ENCODE measurements at regions not wholly inside any gene's neighbourhood (a gene's known extent, or its start where the extent isn't known, plus 50 kb on each side); places are given as distances from the start of the nearest gene placed in this dataset.

DNA sequence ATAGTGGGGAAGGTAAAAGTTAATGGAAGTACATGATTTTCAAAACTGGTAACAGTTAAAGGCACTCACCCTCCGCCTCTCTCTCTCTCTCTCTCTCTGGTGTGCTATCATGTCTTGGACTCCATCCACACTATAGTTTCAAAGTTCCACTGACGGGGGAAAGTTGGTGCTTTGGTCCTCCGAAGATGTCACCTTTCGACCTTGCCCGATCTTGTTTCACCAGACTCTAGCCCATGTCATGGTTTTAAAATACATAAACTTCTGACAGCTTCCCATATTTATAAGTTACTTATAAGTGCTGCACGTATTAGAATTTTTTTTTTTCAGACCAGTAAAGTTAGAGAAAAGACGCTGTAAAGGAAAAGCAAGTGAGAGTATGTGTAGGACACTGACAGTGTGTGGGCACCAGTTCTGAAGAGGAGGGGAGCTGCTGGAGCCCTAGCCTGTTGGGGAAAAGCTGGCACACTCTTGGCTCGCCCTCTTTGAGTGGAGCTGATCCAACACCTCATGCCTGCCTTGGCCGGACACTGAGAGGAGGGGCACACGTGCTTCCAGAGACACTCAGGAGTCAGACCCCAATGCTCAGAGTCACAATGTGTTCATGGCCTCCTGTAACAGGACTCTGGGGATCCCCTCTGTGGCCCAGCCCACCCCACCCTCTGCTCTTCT lies 200.5 kb upstream of the TPM1 start:
- DNase-seq (ENCODE audit: low spot score), result no peak

- DNase-seq (ENCODE audit: low spot score), result no peak
These were observed 199.2 kb upstream of the TPM1 start for GRCh38 chr15:62843311-62843710.

- DNase-seq (ENCODE audit: low spot score), result no peak
These were observed 197.8 kb upstream of the TPM1 start for GRCh38 chr15:62844564-62845240.

DNA sequence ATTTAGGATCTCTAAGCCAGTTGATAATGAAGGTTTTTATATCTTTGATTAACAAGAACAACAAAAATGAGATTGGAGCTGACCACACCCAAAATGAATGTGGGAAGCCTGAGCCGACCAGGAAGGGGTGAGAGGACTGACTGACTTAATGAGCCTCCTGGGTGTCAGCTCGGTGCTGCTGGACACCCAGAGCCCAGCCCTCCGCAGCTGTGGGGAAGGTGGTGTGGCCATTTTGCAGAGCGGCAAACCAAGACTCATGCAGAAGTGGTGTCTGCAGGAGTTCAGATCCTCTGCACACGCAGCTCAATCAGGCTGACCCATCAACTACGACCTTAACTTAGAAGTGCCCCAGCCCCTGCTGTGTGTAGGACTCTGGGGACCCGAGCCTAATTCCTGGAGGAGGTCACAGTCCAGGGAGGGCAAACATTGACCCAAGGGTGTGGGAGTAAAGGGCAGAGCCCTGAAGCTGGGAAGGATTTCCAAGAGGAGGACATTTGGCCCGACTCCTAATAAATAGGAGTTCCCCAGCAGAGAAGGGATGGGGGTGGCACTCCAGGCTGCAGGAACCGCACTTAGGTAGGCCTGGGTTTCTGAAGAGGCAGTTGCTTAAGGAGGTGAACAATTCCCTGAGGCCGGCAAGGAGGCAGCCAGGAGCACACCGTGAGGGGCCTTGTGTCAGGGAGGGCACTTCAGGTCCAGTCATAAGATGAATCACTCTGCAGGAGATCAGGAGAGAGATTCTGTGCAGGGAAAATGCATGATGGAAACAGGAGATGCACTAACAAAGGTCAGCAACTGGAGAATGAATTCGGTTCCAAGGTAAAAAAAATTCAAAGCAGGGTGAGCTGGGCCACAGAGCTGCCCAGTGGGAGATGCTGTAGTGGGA lies 197.1 kb upstream of the TPM1 start:
- no peak for DNase-seq (ENCODE audit: low spot score)

DNA sequence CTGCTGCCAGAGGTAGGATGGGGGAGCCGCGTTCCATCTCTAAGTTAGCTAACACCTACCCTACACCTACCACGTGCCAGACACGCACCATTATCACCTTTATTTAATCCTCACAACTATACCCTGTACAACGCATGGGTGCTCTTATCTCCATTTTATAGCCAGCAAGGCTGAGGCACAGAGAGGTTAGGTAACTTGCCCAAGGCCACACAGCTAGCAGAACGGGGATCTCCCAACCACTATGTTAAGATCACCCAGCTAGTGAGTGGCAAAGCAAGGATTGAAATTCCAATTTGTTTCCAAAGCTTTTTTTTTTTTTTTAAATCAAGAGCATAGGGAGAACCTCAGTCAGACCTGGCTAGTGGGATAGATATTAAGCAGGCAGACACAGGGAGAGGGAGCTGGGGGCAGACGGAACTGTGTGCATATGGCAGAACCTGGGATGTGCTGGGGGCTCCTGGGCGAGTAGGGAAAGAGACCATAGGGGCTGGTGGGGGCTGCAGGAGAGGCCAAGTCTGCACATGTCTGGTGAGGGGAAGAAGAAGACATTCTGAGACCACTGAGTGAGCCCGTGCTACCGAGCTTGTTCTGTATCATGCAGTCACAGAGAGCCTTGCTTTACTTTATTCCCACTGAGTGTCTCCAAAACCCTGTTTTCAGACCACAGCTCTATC lies 196.3 kb upstream of the TPM1 start:
- no peak for DNase-seq (ENCODE audit: low spot score)

DNA sequence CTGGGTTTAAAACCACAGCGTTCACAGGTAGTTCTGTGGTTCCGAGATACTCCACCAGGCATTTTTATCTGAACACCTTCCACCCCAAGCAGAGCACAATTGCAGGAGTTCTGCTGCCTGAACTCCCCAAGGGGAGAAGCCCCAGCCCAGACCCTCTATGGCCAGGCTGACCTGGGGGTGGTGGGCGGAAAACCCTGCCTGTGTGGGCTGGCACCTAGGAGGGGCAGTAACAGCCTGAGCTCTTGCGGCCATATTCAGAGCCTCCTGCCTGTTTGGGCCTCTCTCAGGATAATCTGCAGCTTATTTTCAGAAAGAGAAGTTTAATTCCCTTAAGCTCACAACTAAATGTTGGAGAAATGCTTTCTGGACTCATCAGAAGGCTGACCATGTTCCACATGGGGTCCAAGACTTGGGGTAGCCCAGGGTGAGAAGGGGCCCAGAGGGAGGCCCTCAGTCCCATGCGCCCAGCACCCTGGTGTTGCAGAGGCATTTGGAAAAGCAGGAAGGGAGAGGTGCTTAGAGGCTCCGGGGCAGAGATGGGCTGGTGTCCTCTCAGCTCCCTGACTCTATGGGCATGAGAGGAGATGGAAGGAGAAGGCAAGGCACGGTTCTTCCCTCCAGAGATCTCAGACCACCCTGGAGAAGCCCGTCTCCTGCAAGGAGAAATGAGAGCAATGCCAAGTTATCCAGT lies 195.6 kb upstream of the TPM1 start:
- no peak for DNase-seq (ENCODE audit: low spot score)

- no peak for DNase-seq (ENCODE audit: low spot score)
These were observed 194.6 kb upstream of the TPM1 start for GRCh38 chr15:62847900-62848489.

DNA sequence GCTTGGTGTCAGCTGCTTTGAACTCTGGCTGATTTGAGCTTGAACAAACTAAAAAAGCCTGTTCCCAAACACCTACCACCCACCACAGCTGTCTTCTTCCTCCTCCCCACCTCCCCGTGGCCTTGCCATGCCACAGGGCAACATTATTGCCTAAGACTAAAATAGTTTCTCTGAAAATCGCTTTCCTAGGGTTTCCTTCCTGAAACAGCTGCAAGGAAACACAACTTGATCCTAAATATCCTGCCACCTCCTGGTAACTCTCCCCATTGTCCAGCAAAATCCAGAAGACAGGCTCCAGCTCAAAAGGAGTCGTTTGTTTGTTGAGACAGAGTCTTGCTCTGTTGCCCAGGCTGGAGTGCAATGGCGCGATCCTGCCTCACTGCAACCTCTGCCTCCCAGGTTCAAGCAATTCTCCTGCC lies 193.9 kb upstream of the TPM1 start:
- no peak for DNase-seq (ENCODE audit: low spot score)

- DNase-seq (ENCODE audit: low spot score), result no peak
These were observed 193.0 kb upstream of the TPM1 start for GRCh38 chr15:62849316-62850106.

DNA sequence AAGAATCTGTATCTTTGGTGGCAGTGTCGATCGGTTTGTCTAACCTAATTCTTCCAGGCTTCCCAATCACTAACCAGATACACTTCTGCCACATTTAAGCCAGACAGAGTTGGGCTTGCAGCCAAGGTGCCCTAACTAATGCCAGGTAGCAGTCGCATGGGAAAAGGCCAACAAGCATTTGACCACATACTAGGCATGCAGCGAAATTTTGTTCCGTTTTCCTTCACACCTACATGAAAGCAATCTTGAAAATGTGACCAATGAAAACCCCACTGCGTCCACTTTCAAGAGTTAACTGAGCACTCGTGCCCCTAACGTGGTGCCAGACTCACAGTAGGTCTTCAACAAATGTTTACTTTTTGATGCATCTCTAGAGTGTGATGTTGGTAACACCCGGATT lies 192.2 kb upstream of the TPM1 start:
- DNase-seq (ENCODE audit: low spot score), result no peak

DNA sequence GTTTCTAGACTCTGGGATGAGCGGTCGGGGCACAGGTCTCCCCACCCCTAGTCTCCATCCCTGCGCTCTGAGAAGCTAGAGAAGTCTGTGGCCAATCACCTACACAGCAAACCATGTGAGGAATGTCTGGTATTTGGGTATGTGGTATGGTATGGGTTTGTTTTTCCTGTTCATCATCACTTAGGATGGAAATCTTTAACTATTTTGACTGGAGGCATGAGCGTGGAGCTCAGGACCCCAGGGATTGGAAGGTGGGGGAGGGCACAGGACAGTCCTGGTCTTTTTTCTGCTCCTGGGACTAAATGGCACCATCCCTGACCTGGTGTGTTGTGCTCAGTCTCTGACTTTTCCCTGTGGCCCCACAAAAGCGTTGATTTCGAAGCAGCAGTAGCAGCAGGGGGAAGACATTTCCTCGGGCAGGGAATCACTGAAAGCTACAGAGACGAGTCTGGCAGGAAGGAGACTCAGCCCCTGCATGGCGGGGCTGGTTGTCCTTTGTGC lies 191.7 kb upstream of the TPM1 start:
- no peak for DNase-seq (ENCODE audit: low spot score)

DNA sequence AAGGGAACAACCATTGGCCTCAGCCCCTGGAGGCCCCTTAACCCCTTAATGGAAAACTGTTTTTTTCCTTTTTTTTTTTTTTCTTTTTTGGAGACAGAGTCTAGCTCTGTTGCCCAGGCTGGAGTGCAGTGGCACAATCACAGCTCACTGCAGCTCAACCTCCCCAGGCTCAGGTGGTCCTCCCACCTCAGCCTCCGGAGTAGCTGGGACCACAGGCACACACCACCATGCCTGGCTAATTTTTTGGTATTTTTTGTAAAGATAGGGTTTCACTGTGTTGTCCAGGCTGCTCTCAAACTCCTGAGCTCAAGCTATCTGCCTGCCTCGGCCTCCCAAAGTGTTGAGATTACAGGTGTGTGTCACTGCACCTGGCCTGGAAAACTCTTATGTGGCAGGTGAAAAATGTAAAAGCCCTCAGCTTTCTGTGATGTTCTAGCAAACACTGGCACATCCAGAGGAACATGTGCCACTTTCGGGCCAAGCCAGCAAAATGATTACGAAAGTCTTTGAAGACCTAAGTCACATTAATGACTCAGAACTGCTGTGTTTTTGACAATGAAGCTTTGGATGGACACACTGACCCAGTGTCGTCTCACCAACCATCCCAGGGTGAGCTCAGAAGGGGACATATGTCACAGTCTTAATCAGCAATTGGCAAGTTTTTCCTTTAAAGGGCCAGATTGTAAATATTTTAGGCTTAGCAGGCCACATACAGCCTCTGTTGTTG lies 189.3 kb upstream of the TPM1 start:
- DNase-seq (ENCODE audit: low spot score), result no peak

GRCh38 chr15:62853841-62854225 lies 188.7 kb upstream of the TPM1 start:
- no peak for DNase-seq (ENCODE audit: low spot score)

GRCh38 chr15:62854420-62855084 lies 188.0 kb upstream of the TPM1 start:
- DNase-seq (ENCODE audit: low spot score), result no peak

GRCh38 chr15:62855085-62855476 lies 187.5 kb upstream of the TPM1 start:
- DNase-seq (ENCODE audit: low spot score), result no peak

DNA sequence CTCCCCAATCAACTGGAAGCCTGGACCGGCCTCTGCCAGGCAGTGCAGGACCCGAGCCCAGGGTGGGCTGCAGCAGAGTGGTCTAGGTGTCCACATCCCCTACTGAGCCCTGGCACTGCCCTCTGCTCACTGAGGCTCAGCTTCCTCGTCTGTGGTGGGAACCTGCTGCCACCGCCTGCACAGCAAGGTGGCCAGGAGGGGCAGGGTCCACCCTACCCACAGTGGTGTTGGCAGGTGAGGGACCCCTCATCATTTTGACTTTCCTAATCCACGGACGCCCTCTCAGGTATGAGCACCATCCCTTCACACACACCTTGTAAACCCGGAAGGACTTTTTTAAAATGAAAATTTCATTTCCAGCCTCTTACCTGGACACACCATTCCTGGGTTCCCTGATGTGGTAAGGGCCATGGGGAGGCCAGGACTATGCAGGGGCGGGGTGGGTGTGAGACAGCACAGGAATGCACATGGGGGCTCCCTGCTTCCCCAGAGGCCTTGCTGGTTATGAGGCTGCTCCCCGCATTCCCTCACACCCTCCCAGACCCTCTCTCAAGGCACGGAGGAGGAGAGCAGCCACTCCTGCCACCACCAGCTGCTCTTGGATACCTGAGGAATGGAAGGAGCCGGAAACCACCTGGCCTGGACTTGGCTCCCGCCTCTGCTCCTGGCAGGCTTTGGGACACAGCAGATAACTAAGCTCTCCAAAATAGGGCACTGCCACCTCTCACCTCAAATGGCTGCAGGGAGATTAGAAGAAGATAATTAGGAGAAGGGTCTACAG lies 185.9 kb upstream of the TPM1 start:
- DNase-seq (ENCODE audit: low spot score), result no peak

- DNase-seq (ENCODE audit: low spot score), result no peak
These were observed 185.1 kb upstream of the TPM1 start for GRCh38 chr15:62857411-62857853.

GRCh38 chr15:62858343-62858742 lies 184.2 kb upstream of the TPM1 start:
- no peak for DNase-seq (ENCODE audit: low spot score)

All from hematopoietic multipotent progenitor cell treated with erythropoietin and hydrocortisone succinate and interleukin-3 and kit ligand, for 17 days (in vitro differentiated cells).